ENCODE measurements at regions not wholly inside any gene's neighbourhood (a gene's known extent, or its start where the extent isn't known, plus 50 kb on each side); places are given as distances from the start of the nearest gene placed in this dataset.

- Histone ChIP-seq H3K9me2 (replicated peaks; ENCODE audit: insufficient read depth, low read length) (no peaks in the 10 kb centered on the region), H3K79me2 (ENCODE audit: insufficient read depth, low read length) (no peaks in the 10 kb centered on the region), H3K36me3 (ENCODE audit: low read length) (no peaks in the 10 kb centered on the region), H2AFZ (ENCODE audit: low read depth, low read length, severe bottlenecking) (no peak overlapping the region), H4K20me1 (ENCODE audit: low read depth, low read length) (no peaks in the 10 kb centered on the region), H3K27me3 (ENCODE audit: low read length) (no peaks in the 10 kb centered on the region), H3K9ac (ENCODE audit: low read length) (no peak overlapping the region), H3K4me3 (ENCODE audit: insufficient read depth, low read length, poor library complexity, severe bottlenecking) (no peak overlapping the region), H3K9me3 (ENCODE audit: insufficient read depth, low read length) (no peaks in the 10 kb centered on the region), H3K4me2 (ENCODE audit: low read depth, low read length, poor library complexity, severe bottlenecking) (no peak overlapping the region), H3K27ac (ENCODE audit: low read depth, low read length) (no peak overlapping the region), H3F3A (ENCODE audit: insufficient read depth) (no peaks in the 10 kb centered on the region)
- TF ChIP-seq EZH2phosphoT487 (conservative IDR thresholded peaks at IDR 0.05; ENCODE audit: low read length), result no peak
- TF ChIP-seq CTCF (IDR thresholded peaks at IDR 0.05; ENCODE audit: insufficient read depth, low read length, poor library complexity, severe bottlenecking), result no peak
Measured at GRCh38 chr9:86500031-86500430, 145.8 kb upstream of the TUT7 start.

GRCh38 chr9:86494644-86495111, 140.5 kb upstream of the TUT7 start:
- TF ChIP-seq CTCF (IDR thresholded peaks at IDR 0.05; ENCODE audit: insufficient read depth, low read length, poor library complexity, severe bottlenecking), result no peak
- no peak for TF ChIP-seq EZH2phosphoT487 (conservative IDR thresholded peaks at IDR 0.05; ENCODE audit: low read length)
- Histone ChIP-seq H3F3A (ENCODE audit: insufficient read depth) (no peaks in the 10 kb centered on the region), H2AFZ (ENCODE audit: low read depth, low read length, severe bottlenecking) (no peak overlapping the region), H3K9me2 (replicated peaks; ENCODE audit: insufficient read depth, low read length) (no peaks in the 10 kb centered on the region), H4K20me1 (ENCODE audit: low read depth, low read length) (no peaks in the 10 kb centered on the region), H3K9ac (ENCODE audit: low read length) (no peak overlapping the region), H3K79me2 (ENCODE audit: insufficient read depth, low read length) (no peaks in the 10 kb centered on the region), H3K27me3 (ENCODE audit: low read length) (no peaks in the 10 kb centered on the region), H3K4me3 (ENCODE audit: insufficient read depth, low read length, poor library complexity, severe bottlenecking) (no peak overlapping the region), H3K9me3 (ENCODE audit: insufficient read depth, low read length) (no peaks in the 10 kb centered on the region), H3K4me2 (ENCODE audit: low read depth, low read length, poor library complexity, severe bottlenecking) (no peak overlapping the region), H3K27ac (ENCODE audit: low read depth, low read length) (no peak overlapping the region), H3K36me3 (ENCODE audit: low read length) (no peaks in the 10 kb centered on the region)

- Histone ChIP-seq H4K20me1 (ENCODE audit: low read depth, low read length) (no peaks in the 10 kb centered on the region), H3K9me2 (replicated peaks; ENCODE audit: insufficient read depth, low read length) (no peaks in the 10 kb centered on the region), H2AFZ (ENCODE audit: low read depth, low read length, severe bottlenecking) (no peak overlapping the region), H3K79me2 (ENCODE audit: insufficient read depth, low read length) (no peaks in the 10 kb centered on the region), H3F3A (ENCODE audit: insufficient read depth) (no peaks in the 10 kb centered on the region), H3K27ac (ENCODE audit: low read depth, low read length) (no peak overlapping the region), H3K4me3 (ENCODE audit: insufficient read depth, low read length, poor library complexity, severe bottlenecking) (no peak overlapping the region), H3K9ac (ENCODE audit: low read length) (no peak overlapping the region), H3K9me3 (ENCODE audit: insufficient read depth, low read length) (no peaks in the 10 kb centered on the region), H3K4me2 (ENCODE audit: low read depth, low read length, poor library complexity, severe bottlenecking) (no peak overlapping the region), H3K36me3 (ENCODE audit: low read length) (no peaks in the 10 kb centered on the region), H3K27me3 (ENCODE audit: low read length) (no peaks in the 10 kb centered on the region)
- no peak for TF ChIP-seq EZH2phosphoT487 (conservative IDR thresholded peaks at IDR 0.05; ENCODE audit: low read length)
- TF ChIP-seq CTCF (IDR thresholded peaks at IDR 0.05; ENCODE audit: insufficient read depth, low read length, poor library complexity, severe bottlenecking), result no peak
Measured at GRCh38 chr9:86491468-86492266, 137.5 kb upstream of the TUT7 start.
